Hippocampal formation (tissue), 2 donors: ENCODE measurements at regions not wholly inside any gene's neighbourhood (a gene's known extent, or its start where the extent isn't known, plus 50 kb on each side); places are given as distances from the start of the nearest gene placed in this dataset.
"Not testable (repeated sequence)": the region's sequence is repeated elsewhere in the genome, so short reads cannot be mapped to it uniquely, and the experiment has no call there.

Source experiments
- DNase-seq, 2 donors: peaks; one replicate each; lab custom pipeline; 2025; lab: John Stamatoyannopoulos, UW

DNA sequence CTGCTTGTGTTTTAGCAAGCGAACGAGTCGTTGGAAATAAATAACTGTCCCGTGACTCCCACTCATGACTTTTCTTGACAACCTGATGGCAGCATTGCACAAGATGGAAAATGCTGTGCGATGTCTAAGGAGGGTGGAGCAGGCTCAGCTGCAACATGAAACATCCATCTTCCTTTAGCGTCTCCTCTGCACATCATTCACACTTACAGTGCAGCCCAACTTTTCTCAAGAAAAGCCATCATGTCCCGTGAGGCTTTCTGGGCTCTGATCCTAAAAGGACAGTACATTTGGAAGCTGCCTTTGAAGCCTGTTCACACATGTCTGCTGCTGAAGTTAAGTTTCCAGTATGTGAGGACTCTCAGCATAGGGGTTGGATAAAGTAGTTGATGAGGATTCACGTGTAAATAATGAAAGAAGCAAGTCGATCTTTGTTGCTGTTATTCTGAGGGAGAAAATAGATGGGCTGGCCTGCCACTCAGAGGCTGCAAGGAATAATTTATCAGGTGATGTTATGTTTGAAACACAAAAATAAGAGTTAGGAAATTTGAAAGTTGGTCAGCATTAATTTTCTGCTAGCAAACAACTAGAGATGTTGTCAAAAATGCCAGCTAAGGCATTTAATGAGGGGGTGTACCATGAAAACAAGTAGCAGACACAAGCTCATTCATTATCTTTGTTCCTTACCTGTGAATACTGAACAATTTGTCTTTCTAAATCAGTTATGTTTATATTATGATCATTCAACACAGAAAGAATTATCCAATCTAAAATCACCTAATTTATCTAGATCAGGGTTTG is 328.7 kb upstream of the ZFP42 start:
- DNase-seq, result no peak

DNA sequence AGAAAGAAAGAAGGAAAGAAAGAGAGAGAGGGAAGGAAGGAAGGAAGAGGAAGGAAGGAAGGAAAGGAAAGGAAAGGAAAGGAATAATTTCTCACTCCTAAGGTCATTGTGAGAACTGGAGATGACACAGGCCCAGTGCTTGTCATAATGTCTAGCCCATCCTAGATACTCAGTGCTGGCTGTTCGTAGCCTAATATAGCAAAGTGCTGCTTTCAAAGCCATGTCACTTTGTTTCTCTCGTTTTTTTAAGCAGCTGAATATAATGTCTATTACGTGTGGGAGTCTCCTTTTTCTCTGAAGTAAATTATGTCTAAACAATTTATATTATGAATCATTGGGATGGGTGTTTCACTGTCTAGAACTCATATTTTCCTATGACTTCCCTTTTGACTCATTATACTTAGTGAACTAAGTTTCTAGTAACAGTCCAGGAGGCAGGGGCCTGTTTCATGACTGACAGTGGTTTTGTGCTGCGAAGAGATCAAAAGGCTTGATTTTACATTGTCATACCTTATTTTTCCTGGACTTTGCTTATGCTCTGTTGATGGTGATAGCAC is 327.0 kb upstream of the ZFP42 start:
- no peak for DNase-seq

DNA sequence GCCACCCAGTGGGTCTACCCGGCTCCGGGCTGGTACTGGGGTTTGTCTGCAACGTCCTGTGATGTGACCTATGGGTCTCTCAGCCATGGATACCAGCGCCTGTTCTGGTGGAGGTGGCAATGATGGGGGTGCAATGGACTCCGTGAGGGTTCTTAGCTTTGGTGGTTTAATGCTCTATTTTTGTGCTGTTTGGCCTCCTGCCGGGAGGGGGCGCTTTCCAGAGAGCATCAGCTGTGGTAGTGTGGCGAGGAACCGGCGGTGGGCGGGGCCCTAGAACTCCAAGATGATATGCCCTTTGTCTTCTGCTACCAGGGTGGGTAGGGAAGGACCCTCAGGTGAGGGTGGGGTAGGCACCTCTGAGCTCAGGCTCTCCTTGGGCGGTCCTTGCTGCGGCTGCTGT is 324.1 kb upstream of the ZFP42 start:
- DNase-seq, result not testable (repeated sequence)

DNA sequence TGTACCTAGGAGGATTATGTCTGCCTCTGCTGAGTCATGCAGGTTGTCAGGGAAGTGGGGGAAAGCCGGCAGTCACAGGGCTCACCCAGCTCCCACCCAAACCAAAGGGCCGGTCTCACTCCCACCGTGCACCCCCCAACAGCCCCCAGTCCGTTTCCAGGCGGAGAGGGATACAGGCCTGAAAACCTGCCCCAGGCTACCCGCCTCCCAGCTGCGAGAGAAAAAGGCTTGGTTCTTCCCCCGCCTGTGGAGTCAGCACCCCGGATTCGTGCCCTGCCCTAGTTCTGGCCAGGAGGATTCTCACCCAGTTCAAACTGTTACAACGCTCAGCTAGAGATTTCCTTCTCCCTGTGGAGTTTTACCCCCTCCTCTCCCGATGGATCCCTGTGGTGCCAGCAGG is 323.6 kb upstream of the ZFP42 start:
- not testable (repeated sequence) for DNase-seq

DNA sequence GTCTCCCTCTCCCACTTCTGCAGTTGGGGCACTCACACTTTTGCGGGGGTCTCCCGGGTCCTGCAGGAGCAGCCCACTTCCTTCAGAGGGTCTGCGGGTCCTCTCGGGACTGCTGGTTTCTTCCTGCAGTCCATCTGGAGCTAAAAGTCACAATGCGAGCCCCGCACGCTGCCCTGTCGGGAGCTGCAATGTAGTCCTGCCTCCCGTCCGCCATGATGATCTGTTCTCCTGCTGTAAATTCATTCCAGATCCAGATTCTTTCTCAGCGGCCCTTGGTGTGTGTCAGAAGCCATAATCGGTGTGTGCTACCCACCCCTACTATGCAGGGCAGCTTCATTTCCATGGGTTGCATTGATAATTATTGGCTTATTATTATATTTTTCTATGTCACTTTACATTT is 323.0 kb upstream of the ZFP42 start:
- not testable (repeated sequence) for DNase-seq

DNA sequence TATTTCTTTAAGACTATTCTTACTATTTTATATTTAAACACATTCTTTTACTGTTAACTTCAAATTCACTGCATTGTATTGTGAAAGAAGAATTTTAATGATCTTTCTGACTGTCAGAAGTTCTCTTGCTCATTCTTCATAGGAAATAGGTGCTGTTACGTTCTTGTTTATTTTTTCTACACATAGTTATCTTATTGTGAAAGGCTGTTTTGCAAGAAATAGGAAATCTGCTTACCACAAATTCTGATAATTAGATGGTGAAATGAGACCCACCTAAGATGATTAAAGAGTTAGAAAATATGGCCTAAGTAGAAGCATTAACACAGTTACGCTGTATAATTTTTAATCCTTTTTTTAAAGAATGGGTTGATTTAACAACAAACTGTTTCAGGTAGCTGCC is 316.1 kb upstream of the ZFP42 start:
- DNase-seq, result no peak

DNA sequence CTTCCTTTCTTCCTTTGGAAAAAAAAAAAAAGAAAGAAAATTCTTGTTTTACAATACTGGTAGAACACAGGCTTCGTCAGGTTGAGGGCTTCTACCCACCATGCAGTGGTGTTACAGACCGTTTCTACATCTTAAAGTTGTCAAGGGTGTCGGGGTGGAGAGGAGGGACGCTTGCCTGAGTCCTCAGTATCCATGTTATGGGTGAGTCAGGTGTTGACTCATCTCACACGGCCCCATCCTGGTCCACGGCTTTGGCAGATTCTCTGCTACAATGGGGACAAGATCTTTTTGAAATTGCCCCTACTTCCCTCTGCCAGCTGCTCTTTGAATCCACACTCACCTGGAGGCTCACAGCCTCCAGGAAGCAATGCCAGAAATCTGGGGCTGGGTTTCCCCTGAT is 310.3 kb upstream of the ZFP42 start:
- no peak for DNase-seq

DNA sequence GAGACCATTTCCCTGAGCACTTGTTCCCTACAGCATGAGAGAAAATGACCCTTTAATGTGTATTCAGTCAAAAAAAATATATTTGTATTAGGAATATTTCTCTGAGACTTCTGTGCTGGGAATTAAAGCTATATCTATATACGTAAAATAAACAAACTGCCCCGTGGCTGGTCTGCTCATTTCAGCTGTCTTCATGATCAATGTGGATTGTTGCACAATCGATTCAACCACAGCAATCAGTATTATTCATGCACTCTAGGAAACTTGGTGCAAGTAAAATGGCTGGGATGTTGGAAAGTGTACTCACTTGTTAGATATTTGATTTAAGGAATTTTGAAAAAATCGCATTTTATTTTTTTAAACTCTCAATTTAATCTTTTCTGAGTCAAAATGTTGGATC is 307.9 kb upstream of the ZFP42 start:
- no peak for DNase-seq

DNA sequence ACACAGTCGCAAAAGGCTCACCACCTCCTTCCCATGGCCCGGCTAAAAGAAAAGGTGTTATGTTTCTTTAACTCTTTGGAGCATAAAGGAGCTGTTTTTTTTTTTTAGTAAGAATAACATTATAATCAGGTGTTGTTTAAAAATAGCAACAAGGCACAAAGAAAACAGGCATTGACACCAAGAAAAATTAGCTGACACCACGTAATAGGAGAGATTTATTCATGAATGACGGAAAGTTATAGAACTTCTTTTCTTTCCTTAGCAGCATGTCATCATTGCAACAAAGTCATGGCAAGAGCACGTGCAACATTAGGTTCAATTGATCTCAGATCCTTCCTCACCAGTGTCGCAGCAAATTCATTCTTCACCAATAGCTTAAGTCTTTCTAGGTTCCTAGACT is 302.9 kb upstream of the ZFP42 start:
- no peak for DNase-seq

DNA sequence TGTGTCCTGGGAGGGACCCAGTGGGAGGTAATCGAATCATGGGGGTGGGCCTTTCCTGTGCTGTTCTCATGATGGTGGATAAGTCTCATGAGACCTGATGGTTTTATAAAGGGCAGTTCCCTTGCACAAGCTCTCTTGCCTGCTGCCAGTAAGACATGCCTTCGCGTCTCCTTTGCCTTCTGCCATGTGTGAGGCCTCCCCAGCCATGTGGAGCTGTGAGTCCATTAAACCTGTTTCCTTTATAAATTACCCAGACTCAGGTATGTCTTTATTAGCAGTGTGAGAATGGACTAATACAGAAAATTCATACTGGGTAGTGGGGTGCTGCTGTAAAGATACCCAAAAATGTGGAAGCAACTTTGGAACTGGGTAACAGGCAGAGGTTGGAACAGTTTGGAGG is 300.0 kb upstream of the ZFP42 start:
- not testable (repeated sequence) for DNase-seq

DNA sequence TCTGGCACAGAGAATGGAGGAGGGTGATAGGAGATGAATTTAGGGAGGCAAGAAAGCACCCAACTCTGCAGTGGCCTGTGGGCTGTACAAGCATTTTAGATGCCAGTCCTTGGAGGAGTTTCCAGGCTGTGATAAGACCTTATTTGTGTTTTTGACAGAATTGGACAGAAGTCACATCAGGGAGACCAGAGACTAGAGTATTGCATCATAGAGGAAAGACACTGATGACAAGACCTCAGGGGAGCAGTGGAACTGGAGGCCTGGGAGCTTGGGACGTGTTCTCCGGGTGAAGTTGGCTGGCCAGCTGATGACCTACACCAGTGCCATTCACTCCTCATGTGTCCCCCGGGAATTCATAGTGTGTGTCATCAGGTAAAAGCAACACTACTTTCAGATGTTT is 284.0 kb upstream of the ZFP42 start:
- DNase-seq, result no peak

DNA sequence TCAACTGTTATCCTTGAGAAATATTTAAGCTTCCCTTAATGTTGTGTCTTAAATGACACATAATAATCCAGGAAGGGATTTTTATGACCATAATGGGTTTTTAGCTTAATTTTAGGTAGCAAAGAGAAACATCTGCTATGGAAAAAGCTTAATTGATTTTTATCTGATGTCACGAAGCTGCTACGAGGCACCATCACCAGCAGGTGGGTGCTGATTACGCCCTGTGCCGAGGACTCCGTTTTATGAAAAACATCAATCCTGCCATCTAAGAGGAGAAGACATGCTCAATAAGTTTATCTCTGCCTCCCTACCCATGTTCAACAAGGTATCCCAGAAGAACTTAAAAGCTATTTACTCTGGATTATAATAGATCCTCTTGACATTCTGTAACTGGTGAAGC is 280.6 kb upstream of the ZFP42 start:
- DNase-seq, result no peak

DNA sequence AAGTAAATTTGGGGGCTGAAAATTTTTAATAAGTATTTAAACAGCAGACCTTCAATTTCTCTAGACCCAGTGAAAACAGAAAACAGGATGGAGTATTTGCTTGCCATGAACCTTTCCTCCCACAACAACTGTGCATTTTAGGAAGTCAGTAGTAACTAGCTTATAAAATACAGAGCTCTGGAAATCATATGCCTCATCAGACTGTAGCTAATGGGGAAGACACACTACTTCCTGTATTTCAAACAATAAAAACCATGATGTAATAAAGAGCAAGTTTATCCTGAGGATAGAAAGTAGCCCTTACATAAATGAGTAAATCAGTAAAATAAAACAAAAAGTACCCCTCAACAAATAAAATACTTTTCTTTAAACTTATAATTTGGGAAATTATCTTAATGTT is 280.1 kb upstream of the ZFP42 start:
- no peak for DNase-seq

DNA sequence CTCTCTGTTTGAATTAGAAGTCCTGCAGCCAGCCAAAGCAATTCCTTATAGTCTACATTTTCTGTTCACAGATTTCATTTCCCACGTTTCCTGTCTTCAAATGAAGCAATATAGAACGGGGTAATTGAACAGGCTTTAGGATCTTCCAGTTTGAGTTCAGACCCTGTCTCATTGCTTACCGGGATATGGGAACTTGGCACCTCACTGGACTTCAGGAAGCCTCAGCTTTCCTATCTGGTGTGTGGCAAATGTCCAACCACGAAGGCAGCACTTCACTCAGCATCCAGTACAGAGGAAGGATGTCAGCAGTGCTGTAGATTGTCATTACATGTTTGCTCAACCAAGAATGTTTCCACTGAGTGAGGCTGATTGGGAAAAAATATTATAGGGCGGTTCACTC is 271.1 kb upstream of the ZFP42 start:
- no peak for DNase-seq

DNA sequence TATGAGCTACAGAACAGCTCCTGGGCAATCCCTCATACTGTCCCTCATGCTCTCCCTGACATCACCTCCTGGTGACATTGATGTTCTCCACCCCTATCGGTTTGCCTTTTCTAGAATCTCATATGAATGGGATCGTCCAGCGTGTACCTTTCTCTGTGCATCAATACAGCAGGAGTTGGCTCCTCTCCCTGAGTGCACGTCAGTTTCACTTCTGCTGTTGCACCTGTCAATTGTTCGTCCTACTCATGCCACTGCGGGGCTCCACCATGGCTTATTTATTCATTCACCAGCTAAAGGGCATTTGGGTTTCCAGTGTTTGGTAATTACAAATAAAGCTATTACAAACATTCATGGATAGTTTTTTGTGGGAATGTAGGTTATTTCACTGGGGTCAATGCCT is 269.1 kb upstream of the ZFP42 start:
- DNase-seq, result no peak

DNA sequence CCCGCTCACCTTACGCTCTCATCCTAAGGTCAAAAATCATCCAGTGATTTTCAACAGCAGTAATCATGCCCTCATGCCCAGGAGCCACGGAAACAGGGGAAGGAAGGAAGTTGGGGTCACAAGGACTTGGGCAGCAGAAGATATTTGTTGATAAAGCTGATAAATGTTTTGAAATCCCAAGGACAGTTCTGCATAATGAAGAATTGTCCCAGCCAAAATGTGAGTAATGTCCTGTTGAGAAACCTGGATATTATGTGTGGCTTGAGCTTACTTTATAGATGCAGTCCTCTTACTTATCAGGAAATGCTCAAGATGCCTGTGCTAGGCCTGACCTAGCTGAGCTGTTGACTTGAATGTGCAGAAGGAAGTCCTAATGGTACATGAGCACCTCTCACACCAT is 263.0 kb upstream of the ZFP42 start:
- no peak for DNase-seq

DNA sequence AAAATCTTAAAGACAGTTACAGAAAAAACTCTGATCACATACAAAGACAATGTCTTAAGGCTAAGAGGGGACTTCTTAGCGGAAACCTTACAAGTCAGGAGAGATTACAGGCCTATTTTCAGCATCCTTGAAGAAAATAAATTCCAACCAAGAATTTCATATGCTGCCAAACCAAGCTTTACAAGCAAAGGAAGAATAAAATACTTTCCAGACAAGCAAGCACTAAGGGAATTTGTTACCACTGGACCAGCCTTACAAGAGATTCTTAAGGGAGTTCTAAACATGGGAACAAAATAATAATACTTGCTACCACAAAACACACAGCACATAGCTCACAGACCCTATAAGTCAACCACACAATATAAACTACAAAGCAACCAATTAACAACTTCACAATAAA is 255.8 kb upstream of the ZFP42 start:
- no peak for DNase-seq

DNA sequence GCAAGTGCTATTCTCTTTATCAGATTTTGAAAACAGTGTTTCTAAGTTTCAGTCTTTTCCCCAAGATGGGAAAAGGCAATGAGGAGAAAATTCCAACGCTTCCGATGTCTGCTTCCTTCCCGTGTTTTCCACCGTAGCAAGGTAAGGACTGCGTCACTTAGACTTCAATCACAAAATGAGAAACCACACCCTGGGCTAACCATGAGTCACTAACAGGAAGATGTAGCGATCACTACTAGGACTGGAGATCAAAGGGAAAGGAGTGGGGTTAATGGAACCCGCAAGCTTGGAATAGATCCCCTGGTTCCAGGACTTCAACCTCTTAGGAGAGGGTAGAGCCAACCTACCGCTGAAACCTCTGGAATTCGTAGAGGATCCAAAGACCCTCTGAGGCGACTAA is 250.7 kb upstream of the ZFP42 start:
- DNase-seq, result no peak

DNA sequence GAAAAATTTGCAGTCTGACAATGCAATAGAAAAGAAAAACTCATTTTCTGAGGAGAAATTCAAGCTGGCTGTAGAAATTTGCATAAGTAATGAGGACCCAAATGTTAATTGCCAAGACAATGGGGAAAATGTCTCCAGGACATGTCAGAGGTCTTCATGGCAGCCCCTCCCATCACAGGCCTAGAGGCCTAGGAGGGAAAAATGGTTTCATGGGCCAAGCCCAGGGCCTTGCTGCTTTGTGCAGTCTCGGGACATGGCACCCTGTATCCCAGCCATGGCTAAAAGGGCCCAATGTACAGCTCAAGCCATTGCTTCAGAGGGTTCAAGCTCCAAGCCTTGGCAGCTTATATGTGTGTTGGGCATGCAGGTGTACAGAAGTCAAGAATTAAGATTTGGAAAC is 244.9 kb upstream of the ZFP42 start:
- not testable (repeated sequence) for DNase-seq

DNA sequence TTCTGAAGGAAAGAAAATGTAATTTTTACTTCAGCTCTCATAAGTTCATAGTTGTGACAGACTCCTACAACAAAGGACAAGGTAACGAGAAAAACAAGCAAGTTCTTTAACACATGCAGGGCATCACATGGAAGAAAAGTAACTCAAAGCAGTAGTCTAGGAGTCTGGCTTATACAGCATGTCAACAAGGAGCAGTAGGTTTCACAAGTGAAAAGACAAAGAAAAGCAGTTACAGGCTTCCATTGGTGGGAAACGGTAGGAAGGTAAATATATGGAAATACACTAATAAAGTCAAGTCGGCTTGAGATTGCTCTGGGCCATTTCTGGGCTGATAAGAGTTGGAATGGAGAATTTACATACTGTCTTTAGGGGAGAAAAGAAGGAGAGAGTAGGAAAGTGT is 228.4 kb upstream of the ZFP42 start:
- DNase-seq, result no peak

DNA sequence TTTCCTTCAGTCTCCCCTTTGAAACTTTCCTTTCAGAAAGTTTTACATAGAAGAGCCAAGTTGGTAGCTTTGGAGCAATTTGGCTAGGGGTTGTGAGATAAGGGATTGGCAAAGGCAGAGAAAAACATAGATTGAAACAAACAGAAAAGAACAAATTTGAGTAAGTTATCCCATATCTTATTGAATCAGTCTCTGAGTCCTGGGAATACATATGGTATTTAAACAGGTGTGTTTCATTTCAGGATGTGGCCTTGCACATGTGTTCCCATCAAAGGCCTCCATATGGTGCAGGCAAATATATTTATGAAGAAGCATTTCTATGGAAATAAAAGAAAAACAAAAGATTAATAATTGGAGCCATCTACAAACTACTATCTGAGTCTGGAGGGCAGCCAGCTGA is 227.9 kb upstream of the ZFP42 start:
- DNase-seq, result no peak

DNA sequence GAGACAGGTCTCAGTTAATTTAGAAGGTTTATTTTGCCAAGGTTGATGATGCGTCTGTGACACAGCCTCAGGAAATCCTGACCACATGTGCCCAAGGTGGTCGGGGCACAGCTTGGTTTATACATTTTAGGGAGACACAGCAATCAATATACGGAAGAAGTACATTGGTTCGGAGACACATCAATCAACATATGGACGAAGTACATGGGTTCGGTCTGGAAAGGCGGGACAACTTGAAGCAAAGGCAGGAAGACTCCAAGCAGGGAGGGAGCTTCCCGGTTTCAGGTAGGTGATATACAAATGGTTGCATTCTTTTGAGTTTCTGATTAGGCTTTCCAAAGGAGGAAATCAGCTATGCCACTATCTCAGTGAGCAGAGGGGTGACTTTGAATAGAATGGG is 225.2 kb upstream of the ZFP42 start:
- DNase-seq, result no peak

DNA sequence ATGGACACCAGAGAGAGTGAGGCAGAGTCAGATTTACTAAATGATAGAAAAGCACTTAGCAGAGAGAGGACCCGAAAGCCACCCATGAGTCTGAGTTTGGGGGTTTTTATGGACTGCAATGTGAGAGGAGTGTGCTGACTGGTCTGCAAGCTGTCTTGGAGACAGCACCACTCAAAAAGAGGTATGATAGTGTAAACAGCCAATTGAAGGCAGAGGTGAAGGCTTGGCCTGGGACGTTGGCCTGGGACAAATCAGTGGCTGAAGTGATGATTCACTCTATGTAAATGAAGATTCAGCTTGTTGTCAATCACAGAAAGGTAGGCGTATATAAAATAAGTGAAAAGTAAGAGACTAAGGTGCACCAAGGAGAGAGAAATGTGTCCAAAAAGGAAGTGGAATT is 217.6 kb upstream of the ZFP42 start:
- no peak for DNase-seq

DNA sequence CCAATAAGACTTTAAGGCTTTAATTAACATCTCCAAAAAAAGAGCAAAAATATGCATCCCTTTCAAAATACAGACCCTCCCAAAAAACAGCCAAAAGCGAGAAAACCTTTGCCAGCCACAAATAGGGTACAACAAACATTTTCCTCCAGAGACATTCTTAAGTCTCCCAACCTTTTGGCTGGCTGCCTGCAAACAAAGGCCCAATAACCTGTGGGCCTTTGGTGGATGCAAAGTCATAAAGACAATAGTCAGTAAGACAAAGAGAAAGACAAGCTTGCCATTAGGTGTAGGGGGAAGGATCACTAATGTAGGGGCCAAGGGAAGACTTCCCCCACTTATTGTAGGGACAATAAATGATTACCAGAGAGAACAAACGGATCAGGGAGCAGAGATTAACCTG is 215.5 kb upstream of the ZFP42 start:
- DNase-seq, result no peak
